Stimulated activated CD4-positive, alpha-beta T cell treated with anti-CD3 and anti-CD28 coated beads, Interleukin-4, amount 100 ng/mL, for 1 hour (primary cell): ENCODE measurements at regions not wholly inside any gene's neighbourhood (a gene's known extent, or its start where the extent isn't known, plus 50 kb on each side); places are given as distances from the start of the nearest gene placed in this dataset.
A peak's percentile ranks its signal among the peaks of the same experiment; 100 is the strongest.
"Not testable (repeated sequence)": the region's sequence is repeated elsewhere in the genome, so short reads cannot be mapped to it uniquely, and the experiment has no call there.

ENCODE experiments used
- DNase-seq: peaks from one replicate; pipeline ENCODE4 v3.0.0-alpha.2; 2020

DNA sequence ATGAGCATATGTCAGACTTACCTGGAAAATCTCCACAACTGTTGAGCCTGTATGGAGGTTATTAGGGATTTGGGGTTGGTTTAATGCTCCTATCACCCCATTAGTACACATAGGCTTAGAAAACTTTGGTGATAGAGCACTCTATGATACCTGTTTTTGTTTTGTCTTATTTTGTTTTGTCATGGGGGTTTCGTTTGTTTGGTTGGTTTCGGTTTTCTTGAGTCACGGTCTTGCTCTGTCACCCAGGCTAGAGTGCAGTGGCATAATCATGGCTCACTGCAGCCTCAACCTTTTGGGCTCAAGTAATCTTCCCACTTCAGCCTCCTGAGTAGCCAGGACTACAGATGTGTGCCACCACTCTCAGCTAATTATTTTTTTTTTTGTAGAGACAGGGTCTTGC, 70.0 kb downstream of the MZT1 start:
- no peak for DNase-seq

GRCh38 chr13:72656357-72656756, 71.1 kb downstream of the MZT1 start:
- DNase-seq: no peak

DNA sequence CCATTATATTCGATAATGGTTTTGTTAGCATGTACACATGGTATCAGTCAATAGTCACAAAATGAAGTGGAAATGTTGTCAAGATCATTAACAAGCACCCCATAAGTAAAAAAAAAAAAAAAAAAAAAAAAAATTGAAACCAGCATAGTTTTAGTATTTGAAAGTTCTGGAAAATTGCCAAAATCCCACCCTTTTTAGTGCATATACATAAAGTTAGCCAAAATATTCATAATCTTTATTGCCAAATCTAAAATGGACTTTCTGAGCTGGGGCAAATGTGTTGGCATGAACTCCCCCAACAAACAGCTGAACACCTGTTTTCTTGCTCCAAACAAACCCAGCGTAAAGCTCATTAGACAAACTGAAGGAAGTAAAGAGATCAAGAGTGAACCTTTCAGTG, 73.9 kb downstream of the MZT1 start:
- no peak for DNase-seq

- no peak for DNase-seq
Measured at GRCh38 chr13:72652681-72653080, 74.7 kb downstream of the MZT1 start.

- no peak for DNase-seq
Measured at GRCh38 chr13:72651144-72651543, 76.3 kb downstream of the MZT1 start.

DNA sequence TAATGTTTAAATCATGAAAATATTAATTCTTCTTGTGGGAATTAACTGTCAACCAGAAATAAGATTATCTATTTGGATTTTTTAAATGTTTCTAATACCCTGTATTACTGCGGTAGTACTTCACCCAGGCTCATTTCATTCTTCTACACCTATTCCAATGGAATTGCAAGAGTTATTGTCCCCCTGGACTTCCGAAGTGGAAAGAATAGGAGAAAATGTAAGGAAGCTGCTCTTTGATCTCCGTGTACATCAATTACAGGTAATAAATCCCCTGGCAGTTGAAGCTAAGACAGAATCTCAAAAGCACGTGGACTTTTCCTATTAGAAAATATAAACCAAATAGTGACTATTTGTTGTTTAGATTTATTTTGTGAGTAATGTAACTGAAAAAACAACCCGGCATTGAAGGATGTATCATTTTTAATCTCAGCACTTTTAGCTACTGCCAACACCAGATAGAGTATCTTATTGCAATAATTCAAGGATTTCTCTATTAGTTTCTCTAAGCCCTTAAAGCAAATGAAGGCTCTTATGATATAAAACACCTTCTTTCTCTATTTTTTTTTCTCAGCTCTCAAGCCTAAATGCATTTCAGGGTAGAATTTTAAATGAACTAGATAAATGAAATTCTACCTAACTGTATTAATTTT, 77.3 kb downstream of the MZT1 start:
- DNase-seq: no peak

DNA sequence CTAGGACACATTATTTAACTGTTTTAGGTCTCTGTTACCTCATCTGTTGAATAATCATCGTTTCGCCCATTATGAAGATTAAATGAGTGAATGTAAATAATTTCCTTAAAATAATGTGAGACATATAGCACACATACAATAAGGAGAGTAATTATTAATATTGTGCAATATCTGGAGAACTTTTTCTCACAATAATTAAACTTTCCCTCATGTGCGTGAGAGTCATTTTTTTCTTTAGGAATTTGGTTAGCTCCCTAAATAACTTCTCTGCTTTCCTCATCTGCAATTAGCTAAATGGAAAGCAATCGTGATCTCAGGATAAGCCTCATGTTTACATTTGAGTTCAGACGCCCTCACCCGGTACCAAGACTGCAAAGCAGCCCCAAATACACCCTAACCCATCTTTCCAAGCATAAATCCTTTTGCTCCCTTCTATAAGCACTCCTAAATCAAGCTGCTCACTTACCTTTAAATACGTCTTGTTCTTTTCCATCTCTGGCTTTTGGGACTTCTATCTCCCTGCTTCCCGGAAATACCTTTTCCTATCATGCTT, 78.8 kb downstream of the MZT1 start:
- DNase-seq: no peak

DNA sequence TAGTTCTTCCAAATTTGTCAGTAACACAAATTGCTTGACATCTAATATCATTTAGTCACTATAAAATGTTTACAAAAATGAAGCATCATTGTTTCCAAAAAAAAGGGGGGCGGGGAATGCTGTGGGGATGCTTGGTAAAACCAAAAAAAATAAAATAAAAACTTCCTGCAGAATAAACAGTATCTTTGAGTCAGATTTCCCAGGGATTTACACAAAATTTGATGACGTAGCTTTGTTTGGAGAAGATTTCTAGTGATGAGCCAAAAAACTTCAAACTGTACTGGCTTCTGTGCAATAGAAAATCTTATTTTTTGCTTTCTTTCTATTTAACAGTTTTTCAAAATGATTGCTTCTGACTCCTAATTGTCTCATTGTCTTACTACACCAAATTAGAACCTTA, 80.0 kb downstream of the MZT1 start:
- no peak for DNase-seq

DNA sequence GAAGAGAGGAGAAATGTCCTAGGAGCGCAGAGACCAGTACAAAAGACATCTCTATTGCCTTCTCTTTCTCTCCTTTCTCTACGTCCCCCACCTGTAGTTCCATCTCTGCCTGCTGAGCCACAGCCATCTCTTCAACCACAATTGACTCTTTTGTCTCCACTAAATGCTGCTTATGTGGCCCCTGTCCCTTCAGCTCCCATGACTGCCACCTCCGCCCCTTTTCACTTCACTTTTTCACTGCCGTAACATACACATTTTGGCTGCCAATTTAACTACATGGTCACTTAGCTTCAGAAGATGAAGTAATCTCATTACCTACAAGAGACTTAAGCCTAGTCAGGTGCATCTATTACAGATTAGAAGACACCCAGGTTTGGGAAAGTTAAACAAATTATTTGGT, 81.9 kb downstream of the MZT1 start:
- no peak for DNase-seq

- DNase-seq: peak; percentile 56
Measured at GRCh38 chr13:72643311-72643989, 84.0 kb downstream of the MZT1 start.

DNA sequence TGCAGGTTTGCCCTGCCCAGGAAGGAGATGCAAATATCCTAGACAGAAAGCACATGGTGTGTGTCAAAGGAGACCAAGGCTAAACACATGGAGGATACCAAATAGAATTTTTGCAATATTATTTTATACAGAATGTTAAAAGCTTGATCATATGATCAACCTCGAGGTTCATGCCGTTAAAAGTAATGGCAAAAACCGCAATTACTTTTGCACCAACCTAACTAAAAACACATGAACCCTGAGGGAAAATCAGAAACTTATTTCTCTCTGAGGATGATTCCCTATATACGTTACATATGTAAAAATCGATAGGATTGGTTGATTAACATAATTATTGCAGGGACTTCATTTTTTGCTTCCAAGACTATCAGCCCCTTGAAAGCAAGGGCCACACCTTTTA, 88.1 kb downstream of the MZT1 start:
- no peak for DNase-seq

GRCh38 chr13:72638059-72638815, 89.2 kb downstream of the MZT1 start:
- DNase-seq: no peak

DNA sequence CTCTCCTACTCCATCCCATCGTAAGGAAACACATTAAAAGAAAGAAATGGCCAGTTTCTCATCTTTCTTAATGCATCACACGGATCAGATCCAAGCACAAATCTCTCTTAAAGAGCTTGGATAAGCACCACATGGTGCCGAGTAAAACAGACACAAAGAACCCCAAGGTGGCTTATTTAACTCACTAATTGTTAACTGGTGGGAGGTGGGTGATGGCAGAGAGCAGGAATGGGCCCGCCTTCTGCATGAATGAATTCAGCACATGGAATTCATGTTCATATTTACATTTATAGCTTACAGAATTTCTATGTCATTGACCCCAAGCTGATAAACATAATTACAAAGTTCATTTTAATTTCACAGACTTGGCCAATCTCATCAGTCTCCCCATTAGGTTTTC, 89.9 kb downstream of the MZT1 start:
- no peak for DNase-seq

GRCh38 chr13:72634859-72635258, 92.6 kb downstream of the MZT1 start:
- DNase-seq: no peak

DNA sequence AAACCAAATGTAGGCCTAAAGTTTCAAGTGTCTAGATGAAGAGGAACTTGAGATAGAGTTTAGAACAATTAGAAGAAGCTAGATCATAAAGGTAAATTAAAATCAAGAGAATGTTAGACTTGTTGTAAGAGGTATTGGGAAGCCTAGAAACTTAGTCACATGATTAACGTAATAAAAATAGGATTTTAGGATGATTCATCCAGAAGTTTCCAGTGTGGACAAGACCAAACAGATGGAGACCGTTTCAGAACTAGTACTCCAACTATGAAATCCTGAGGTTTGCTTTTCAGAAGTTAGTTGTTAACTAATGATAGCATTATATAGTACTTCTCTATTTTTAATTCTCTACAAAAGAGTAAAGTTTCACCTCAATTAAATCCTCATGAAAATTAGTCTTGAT, 104.9 kb downstream of the MZT1 start:
- DNase-seq: no peak

DNA sequence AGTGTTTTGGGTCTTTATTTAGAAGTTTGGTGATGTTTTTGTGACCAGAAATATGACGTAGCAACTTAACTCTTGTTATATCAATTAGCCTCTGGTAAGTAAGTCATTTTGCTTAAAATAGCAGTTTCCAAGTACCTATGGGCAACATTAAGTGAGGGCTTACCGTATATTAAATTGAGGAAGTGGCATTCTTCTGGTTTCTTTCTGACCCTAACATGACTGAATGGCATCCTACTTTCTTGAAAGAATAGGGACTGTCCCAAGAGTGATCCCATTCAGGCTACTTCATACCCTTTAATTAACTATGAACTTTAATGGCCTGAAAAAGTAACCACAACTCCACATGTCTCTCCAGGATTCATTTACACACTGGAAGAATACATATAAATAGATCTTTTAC, 106.6 kb downstream of the MZT1 start:
- DNase-seq: no peak

DNA sequence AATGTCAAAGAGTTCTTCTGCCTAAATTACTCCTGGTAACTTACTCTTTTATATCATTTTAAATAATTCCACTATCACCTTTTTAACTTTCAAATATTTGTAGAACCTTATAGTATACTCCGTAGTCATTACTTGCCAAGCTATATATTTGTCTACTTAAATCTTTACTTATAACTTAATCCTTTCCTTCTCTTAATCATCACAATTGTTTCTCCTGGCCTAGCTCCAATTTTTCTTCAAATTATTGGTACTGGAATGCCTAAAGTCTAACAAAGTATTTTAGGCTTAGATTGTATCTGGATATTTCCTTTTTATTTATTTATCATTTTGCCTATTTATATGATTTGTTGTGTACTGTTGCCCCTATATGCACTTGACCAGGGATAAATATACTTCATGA, 109.5 kb downstream of the MZT1 start:
- DNase-seq: no peak

DNA sequence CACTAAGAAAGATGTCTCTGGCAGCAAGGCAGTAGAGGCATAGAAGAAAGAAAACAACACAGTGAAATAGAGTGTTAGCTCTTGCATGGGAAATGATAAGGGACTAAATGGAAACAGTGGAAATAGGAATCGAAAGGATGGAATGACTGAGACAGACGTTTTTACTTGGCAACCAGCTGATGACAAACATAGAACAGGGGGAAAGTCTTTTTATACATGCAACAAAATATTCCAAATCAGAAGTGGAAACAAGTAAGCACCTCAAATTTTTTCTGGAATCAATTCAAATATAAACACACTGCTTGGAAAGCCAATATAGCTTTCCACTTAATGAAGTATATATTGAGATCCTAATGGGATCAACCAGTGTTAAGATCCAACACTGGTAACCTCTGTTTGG, 110.2 kb downstream of the MZT1 start:
- no peak for DNase-seq

DNA sequence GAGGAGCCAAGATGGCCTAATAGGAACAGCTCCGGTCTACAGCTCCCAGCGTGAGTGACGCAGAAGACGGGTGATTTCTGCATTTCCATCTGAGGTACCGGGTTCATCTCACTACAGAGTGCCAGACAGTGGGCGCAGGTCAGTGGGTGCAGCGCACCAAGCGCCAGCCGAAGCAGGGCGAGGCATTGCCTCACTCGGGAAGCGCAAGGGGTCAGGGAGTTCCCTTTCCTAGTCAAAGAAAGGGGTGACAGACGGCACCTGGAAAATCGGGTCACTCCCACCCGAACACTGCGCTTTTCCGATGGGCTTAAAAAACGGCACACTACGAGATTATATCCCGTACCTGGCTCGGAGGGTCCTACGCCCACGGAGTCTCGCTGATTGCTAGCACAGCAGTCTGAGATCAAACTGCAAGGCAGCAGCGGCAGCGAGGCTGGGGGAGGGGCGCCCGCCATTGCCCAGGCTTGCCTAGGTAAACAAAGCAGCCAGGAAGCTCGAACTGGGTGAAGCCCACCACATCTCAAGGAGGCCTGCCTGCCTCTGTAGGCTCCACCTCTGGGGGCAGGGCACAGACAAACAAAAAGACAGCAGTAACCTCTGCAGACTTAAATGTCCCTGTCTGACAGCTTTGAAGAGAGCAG, 117.1 kb downstream of the MZT1 start:
- DNase-seq: not testable (repeated sequence)

DNA sequence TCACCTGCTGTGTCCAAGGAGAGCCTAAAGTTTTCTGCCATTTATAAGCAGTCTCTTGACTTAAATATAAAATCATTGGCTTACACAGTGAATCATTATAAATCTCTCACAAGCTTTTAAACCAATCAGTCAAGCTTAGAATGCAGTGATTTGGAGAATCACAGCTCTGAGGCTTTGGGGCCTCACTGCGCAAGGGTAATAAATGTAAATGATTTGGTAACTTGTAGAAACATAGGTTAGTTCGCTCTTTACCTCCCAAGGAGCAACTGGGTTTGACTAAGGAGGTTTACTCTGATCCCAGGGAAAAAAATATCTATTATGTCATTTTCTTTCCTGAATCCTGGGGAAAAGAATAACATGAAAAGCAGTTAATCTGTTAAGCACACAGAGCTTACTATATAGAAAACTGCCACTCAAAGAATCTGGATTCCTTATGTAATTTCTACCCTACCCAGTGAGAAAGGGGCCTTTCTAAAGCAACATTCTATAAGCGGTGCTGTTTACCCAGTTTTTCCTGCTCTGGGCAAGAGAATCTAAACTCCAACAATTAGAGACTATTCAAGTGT, 128.2 kb downstream of the MZT1 start:
- no peak for DNase-seq

- no peak for DNase-seq
Measured at GRCh38 chr13:72590091-72590740, 137.2 kb downstream of the MZT1 start.

GRCh38 chr13:72586518-72586917, 140.9 kb downstream of the MZT1 start:
- no peak for DNase-seq

DNA sequence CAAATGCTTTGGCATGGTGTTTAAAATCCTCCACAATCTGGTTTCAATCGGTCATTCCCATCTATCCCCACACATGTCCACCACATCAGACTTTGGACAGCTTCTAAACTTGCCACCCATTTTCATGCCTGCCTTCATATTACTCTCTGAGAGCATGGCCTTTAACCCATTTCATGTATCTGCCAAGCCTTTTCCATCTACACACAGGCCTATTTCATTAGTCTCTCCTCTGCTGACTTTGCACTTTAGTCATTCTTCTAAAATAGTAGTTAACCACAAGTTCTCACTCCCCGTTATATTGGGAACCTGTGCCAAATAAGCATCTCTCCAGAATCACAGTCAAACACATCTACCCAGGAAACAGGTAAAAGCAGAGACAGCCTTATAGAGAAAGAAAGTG, 142.2 kb downstream of the MZT1 start:
- no peak for DNase-seq
